Endothelial cell of umbilical vein (primary cell): ENCODE measurements at regions not wholly inside any gene's neighbourhood (a gene's known extent, or its start where the extent isn't known, plus 50 kb on each side); places are given as distances from the start of the nearest gene placed in this dataset.

ENCODE experiments used
- CTCF ChIP-seq, 2 donors: IDR thresholded peaks; 1 replicate in 1 of 2; 2 replicates in 1 of 2; pipeline ENCODE4 v1.5.1; 2011; ENCODE audit warnings: low read length in 2 of 2, mild to moderate bottlenecking in 2 of 2, moderate library complexity in 2 of 2, control low read depth in 1 of 2, inconsistent platforms in 1 of 2, low read depth in 1 of 2; ENCODE audit not compliant: insufficient read depth in 1 of 2; ENCODE audit errors: extremely low read depth in 1 of 2
- EZH2 ChIP-seq: IDR thresholded peaks from 2 replicates; pipeline ENCODE4 v1.6.1; 2012; ENCODE audit warnings: borderline replicate concordance, low read depth, mild to moderate bottlenecking, moderate library complexity, low read length, inconsistent platforms; ENCODE audit not compliant: severe bottlenecking
- MAX ChIP-seq: IDR thresholded peaks from 2 replicates; pipeline ENCODE4 v1.6.1; 2011; ENCODE audit not compliant: insufficient read depth, insufficient read length
- MYC ChIP-seq: IDR thresholded peaks from one replicate; pipeline ENCODE4 v1.6.1; 2011; ENCODE audit warnings: mild to moderate bottlenecking, low read depth, low read length
- POLR2A ChIP-seq: IDR thresholded peaks from 2 replicates; pipeline ENCODE4 v1.6.1; 2012; ENCODE audit warnings: low read depth, mild to moderate bottlenecking, control low read depth, low read length
- POLR2AphosphoS5 ChIP-seq: IDR thresholded peaks from 2 replicates; pipeline ENCODE4 v1.6.1; 2012; ENCODE audit warnings: low read depth, mild to moderate bottlenecking, control low read depth, low read length, moderate library complexity; ENCODE audit not compliant: insufficient read depth

- TF ChIP-seq CTCF (IDR thresholded peaks at IDR 0.05; ENCODE audit: extremely low read depth in 1 of 2, insufficient read depth in 1 of 2, low read depth in 1 of 2, low read length in 2 of 2) (no peak), POLR2AphosphoS5 (no peak), POLR2A (no peak), EZH2 (no peak), MYC (no peak), MAX (no peak)
These were observed 122.8 kb upstream of the EGFLAM start for GRCh38 chr5:38135486-38136039.
